ENCODE measurements at regions not wholly inside any gene's neighbourhood (a gene's known extent, or its start where the extent isn't known, plus 50 kb on each side); places are given as distances from the start of the nearest gene placed in this dataset.

GRCh38 chrX:124208660-124209059 lies 123.8 kb upstream of the TEX13D start:
- TF ChIP-seq CTCF (IDR thresholded peaks at IDR 0.05): no peak
- no peak for TF ChIP-seq EP300 (IDR thresholded peaks at IDR 0.05)
- TF ChIP-seq POLR2AphosphoS5 (IDR thresholded peaks at IDR 0.05): no peak
- no peak for TF ChIP-seq POLR2A (IDR thresholded peaks at IDR 0.05)
